ENCODE measurements at regions not wholly inside any gene's neighbourhood (a gene's known extent, or its start where the extent isn't known, plus 50 kb on each side); places are given as distances from the start of the nearest gene placed in this dataset.
A peak's percentile ranks its signal among the peaks of the same experiment; 100 is the strongest.

DNA sequence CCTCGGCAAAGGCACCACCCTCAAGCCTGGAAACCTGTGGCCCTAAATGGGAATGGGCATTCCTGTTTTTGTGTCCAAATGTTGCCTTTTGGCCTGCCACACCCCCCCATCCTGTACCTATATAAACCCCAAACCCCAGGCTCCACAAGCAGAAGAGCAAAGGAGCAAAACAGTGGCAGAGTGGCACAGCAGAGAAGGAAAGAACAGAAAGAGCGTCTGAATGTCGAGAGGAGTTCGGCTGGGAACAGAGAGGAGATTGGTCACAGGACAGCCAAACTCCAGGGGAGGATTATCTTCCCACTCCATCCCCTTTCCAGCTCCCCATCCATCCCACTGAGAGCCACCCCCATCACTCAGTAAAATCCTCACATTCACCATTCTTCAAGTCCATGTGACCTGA, 58.0 kb upstream of the PREP start:
- Histone ChIP-seq H2BK120ac (ENCODE audit: low read depth, low read length) (no peak overlapping the region), H2BK5ac (ENCODE audit: low read depth, low read length, poor library complexity, severe bottlenecking) (no peak overlapping the region), H3K9ac (ENCODE audit: low read length) (no peak overlapping the region), H3K79me1 (replicated peaks; ENCODE audit: low read length, poor library complexity, severe bottlenecking) (no peaks in the 10 kb centered on the region), H3K4ac (ENCODE audit: low read depth in 1 of 2, low read length in 2 of 2) (no peak overlapping the region), H3K4me2 (ENCODE audit: low read length, poor library complexity, severe bottlenecking) (no peak overlapping the region), H3K4me3 (ENCODE audit: insufficient read depth in 1 of 2, low read depth in 1 of 2, low read length in 2 of 2) (no peak overlapping the region), H2AK5ac (ENCODE audit: low read length, severe bottlenecking) (no peak overlapping the region), H3K4me1 (ENCODE audit: control insufficient read depth, insufficient read depth, low read depth, low read length) (no peaks in the 10 kb centered on the region), H2BK15ac (ENCODE audit: low read depth, poor library complexity, severe bottlenecking) (no peak overlapping the region), H3K14ac (ENCODE audit: low read length in 2 of 2) (no peak overlapping the region), H2AFZ (ENCODE audit: low read depth, low read length) (no peak overlapping the region), H3K18ac (ENCODE audit: low read depth in 1 of 2, low read length in 2 of 2) (no peak overlapping the region), H3K23ac (ENCODE audit: low read length in 2 of 2) (no peak overlapping the region), H3K36me3 (ENCODE audit: control insufficient read depth in 1 of 2, insufficient read depth in 2 of 2, low read depth in 1 of 2, low read length in 2 of 2) (no peaks in the 10 kb centered on the region), H3K27ac (ENCODE audit: low read length, poor library complexity, severe bottlenecking) (no peak overlapping the region), H4K91ac (ENCODE audit: low read length) (no peak overlapping the region), H3K27me3 (ENCODE audit: control insufficient read depth in 1 of 2, insufficient read depth in 1 of 2, low read length in 2 of 2) (no peaks in the 10 kb centered on the region), H3K9me3 (ENCODE audit: control insufficient read depth, low read length) (peaks cover 6% of the 10 kb centered on the region), H4K8ac (ENCODE audit: low read length) (peak overlapping the region; percentile 30), H2BK12ac (ENCODE audit: low read length in 2 of 2) (no peak overlapping the region)
- WGBS = 96% methylated on average over 3 of the region's 4 CpGs
- DNase-seq = no peak

DNA sequence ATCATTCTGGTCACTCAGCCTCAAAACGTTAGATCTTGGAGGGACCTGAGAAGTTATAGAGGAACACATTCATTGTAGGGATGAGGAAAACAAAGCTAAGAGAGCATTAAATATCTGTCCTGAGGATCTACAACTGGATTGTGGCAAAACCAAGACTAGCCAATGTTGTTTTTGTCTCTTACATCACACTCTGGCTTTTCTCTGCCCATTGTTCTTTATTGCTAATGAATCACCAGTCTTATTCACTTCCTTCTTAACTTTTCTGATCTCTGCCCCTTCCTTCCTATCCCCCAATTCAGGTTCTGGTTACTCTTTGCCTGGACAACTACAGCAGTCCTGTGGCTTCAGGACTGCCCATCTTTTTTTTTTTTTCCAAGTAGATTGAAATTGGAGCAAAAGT, 57.0 kb upstream of the PREP start:
- Histone ChIP-seq H3K18ac (ENCODE audit: low read depth in 1 of 2, low read length in 2 of 2) (no peak overlapping the region), H2AFZ (ENCODE audit: low read depth, low read length) (no peak overlapping the region), H3K4me2 (ENCODE audit: low read length, poor library complexity, severe bottlenecking) (no peak overlapping the region), H3K79me1 (replicated peaks; ENCODE audit: low read length, poor library complexity, severe bottlenecking) (no peaks in the 10 kb centered on the region), H3K9ac (ENCODE audit: low read length) (no peak overlapping the region), H2BK15ac (ENCODE audit: low read depth, poor library complexity, severe bottlenecking) (no peak overlapping the region), H2BK5ac (ENCODE audit: low read depth, low read length, poor library complexity, severe bottlenecking) (no peak overlapping the region), H3K9me3 (ENCODE audit: control insufficient read depth, low read length) (no peaks in the 10 kb centered on the region), H3K23ac (ENCODE audit: low read length in 2 of 2) (no peak overlapping the region), H3K4ac (ENCODE audit: low read depth in 1 of 2, low read length in 2 of 2) (no peak overlapping the region), H2BK120ac (ENCODE audit: low read depth, low read length) (no peak overlapping the region), H3K14ac (ENCODE audit: low read length in 2 of 2) (no peak overlapping the region), H2BK12ac (ENCODE audit: low read length in 2 of 2) (no peak overlapping the region), H3K4me3 (ENCODE audit: insufficient read depth in 1 of 2, low read depth in 1 of 2, low read length in 2 of 2) (no peak overlapping the region), H3K27me3 (ENCODE audit: control insufficient read depth in 1 of 2, insufficient read depth in 1 of 2, low read length in 2 of 2) (no peaks in the 10 kb centered on the region), H4K91ac (ENCODE audit: low read length) (no peak overlapping the region), H2AK5ac (ENCODE audit: low read length, severe bottlenecking) (no peak overlapping the region), H4K8ac (ENCODE audit: low read length) (no peak overlapping the region), H3K36me3 (ENCODE audit: control insufficient read depth in 1 of 2, insufficient read depth in 2 of 2, low read depth in 1 of 2, low read length in 2 of 2) (no peaks in the 10 kb centered on the region), H3K4me1 (ENCODE audit: control insufficient read depth, insufficient read depth, low read depth, low read length) (no peaks in the 10 kb centered on the region), H3K27ac (ENCODE audit: low read length, poor library complexity, severe bottlenecking) (no peak overlapping the region)
- 100% methylated on average over 1 of the region's 1 CpG for WGBS
- no peak for DNase-seq

DNA sequence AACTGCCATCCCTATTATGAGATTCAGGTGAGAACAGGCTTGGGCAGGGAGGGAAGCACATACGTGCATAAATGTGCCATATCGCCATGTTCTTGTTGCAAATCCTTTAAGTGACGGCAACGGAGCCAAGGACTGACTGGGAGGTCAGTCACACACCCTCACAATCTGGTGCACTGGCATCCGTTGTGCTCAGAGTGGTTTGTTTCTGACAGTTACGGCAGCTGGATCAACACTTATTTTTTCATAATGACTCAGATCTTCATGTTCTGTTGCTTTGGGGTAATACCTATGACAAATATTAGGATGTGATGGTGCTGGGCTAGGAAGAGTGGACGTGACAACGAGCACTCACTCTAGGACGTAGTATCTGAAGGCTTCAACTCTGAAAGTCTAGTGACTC, 56.2 kb upstream of the PREP start:
- no peak overlapping the region for H2AK5ac ChIP-seq (ENCODE audit: low read length, severe bottlenecking)
- H4K91ac ChIP-seq (ENCODE audit: low read length) = no peak overlapping the region
- H3K4me3 ChIP-seq (ENCODE audit: insufficient read depth in 1 of 2, low read depth in 1 of 2, low read length in 2 of 2) = no peak overlapping the region
- no peak overlapping the region for H3K4me2 ChIP-seq (ENCODE audit: low read length, poor library complexity, severe bottlenecking)
- no peak overlapping the region for H3K27ac ChIP-seq (ENCODE audit: low read length, poor library complexity, severe bottlenecking)
- H3K9me3 ChIP-seq (ENCODE audit: control insufficient read depth, low read length) = no peaks in the 10 kb centered on the region
- 93% methylated on average over 5 of the region's 9 CpGs for WGBS
- H2BK5ac ChIP-seq (ENCODE audit: low read depth, low read length, poor library complexity, severe bottlenecking) = no peak overlapping the region
- H3K9ac ChIP-seq (ENCODE audit: low read length) = no peak overlapping the region
- H2BK15ac ChIP-seq (ENCODE audit: low read depth, poor library complexity, severe bottlenecking) = no peak overlapping the region
- H3K79me1 ChIP-seq (replicated peaks; ENCODE audit: low read length, poor library complexity, severe bottlenecking) = no peaks in the 10 kb centered on the region
- H3K4me1 ChIP-seq (ENCODE audit: control insufficient read depth, insufficient read depth, low read depth, low read length) = no peaks in the 10 kb centered on the region
- H3K27me3 ChIP-seq (ENCODE audit: control insufficient read depth in 1 of 2, insufficient read depth in 1 of 2, low read length in 2 of 2) = no peaks in the 10 kb centered on the region
- H2AFZ ChIP-seq (ENCODE audit: low read depth, low read length) = no peak overlapping the region
- no peak overlapping the region for H4K8ac ChIP-seq (ENCODE audit: low read length)
- H2BK12ac ChIP-seq (ENCODE audit: low read length in 2 of 2) = no peak overlapping the region
- no peaks in the 10 kb centered on the region for H3K36me3 ChIP-seq (ENCODE audit: control insufficient read depth in 1 of 2, insufficient read depth in 2 of 2, low read depth in 1 of 2, low read length in 2 of 2)
- no peak for DNase-seq
- no peak overlapping the region for H2BK120ac ChIP-seq (ENCODE audit: low read depth, low read length)
- H3K23ac ChIP-seq (ENCODE audit: low read length in 2 of 2) = no peak overlapping the region
- H3K4ac ChIP-seq (ENCODE audit: low read depth in 1 of 2, low read length in 2 of 2) = no peak overlapping the region
- H3K14ac ChIP-seq (ENCODE audit: low read length in 2 of 2) = no peak overlapping the region
- no peak overlapping the region for H3K18ac ChIP-seq (ENCODE audit: low read depth in 1 of 2, low read length in 2 of 2)

- Histone ChIP-seq H3K4me3 (ENCODE audit: insufficient read depth in 1 of 2, low read depth in 1 of 2, low read length in 2 of 2) (no peak overlapping the region), H3K4me1 (ENCODE audit: control insufficient read depth, insufficient read depth, low read depth, low read length) (no peaks in the 10 kb centered on the region)
- no CpG with 5 or more reads among the region's 1 CpG for WGBS
Measured at GRCh38 chr6:105458551-105458950, 55.7 kb upstream of the PREP start.

More at GRCh38 chr6:105458551-105458950, 55.7 kb upstream of the PREP start:
- no peaks in the 10 kb centered on the region for H3K79me1 ChIP-seq (replicated peaks; ENCODE audit: low read length, poor library complexity, severe bottlenecking)
- no peak overlapping the region for H3K18ac ChIP-seq (ENCODE audit: low read depth in 1 of 2, low read length in 2 of 2)
- no peak overlapping the region for H4K8ac ChIP-seq (ENCODE audit: low read length)
- H4K91ac ChIP-seq (ENCODE audit: low read length) = no peak overlapping the region
- no peak overlapping the region for H3K4ac ChIP-seq (ENCODE audit: low read depth in 1 of 2, low read length in 2 of 2)
- no peak overlapping the region for H3K9ac ChIP-seq (ENCODE audit: low read length)
- H2BK5ac ChIP-seq (ENCODE audit: low read depth, low read length, poor library complexity, severe bottlenecking) = no peak overlapping the region
- no peak overlapping the region for H2BK15ac ChIP-seq (ENCODE audit: low read depth, poor library complexity, severe bottlenecking)
- no peak overlapping the region for H2BK120ac ChIP-seq (ENCODE audit: low read depth, low read length)
- no peaks in the 10 kb centered on the region for H3K27me3 ChIP-seq (ENCODE audit: control insufficient read depth in 1 of 2, insufficient read depth in 1 of 2, low read length in 2 of 2)
- H2AK5ac ChIP-seq (ENCODE audit: low read length, severe bottlenecking) = no peak overlapping the region
- H3K27ac ChIP-seq (ENCODE audit: low read length, poor library complexity, severe bottlenecking) = no peak overlapping the region
- no peak for DNase-seq
- no peaks in the 10 kb centered on the region for H3K9me3 ChIP-seq (ENCODE audit: control insufficient read depth, low read length)
- H3K14ac ChIP-seq (ENCODE audit: low read length in 2 of 2) = no peak overlapping the region
- H2BK12ac ChIP-seq (ENCODE audit: low read length in 2 of 2) = no peak overlapping the region
- H3K23ac ChIP-seq (ENCODE audit: low read length in 2 of 2) = no peak overlapping the region
- no peaks in the 10 kb centered on the region for H3K36me3 ChIP-seq (ENCODE audit: control insufficient read depth in 1 of 2, insufficient read depth in 2 of 2, low read depth in 1 of 2, low read length in 2 of 2)
- H2AFZ ChIP-seq (ENCODE audit: low read depth, low read length) = no peak overlapping the region
- H3K4me2 ChIP-seq (ENCODE audit: low read length, poor library complexity, severe bottlenecking) = no peak overlapping the region

Measured in mesenchymal stem cell (in vitro differentiated cells and primary cell).